GM13976 (cell line): ENCODE measurements at regions not wholly inside any gene's neighbourhood (a gene's known extent, or its start where the extent isn't known, plus 50 kb on each side); places are given as distances from the start of the nearest gene placed in this dataset.

ENCODE experiments used
- DNase-seq: peaks from one replicate; pipeline ENCODE4 v3.0.0; 2012; ENCODE audit warnings: low spot score
- in situ Hi-C: fragments of 300-500 bp; cut with MboI; formaldehyde crosslinking; loops from one replicate; pipeline ENCODE4 v1.12.0; 2022; ENCODE audit warnings: low sequenced_read_pairs, mixed read lengths, inconsistent platforms; ENCODE audit not compliant: unreplicated experiment
- TF ChIP-seq, protein P1 (sequence below): IDR thresholded peaks from 2 replicates; pipeline ENCODE4 v1.5.1; 2012; ENCODE audit warnings: borderline replicate concordance, mild to moderate bottlenecking; ENCODE audit not compliant: insufficient read depth; ENCODE audit errors: extremely low read depth, missing control alignments, control extremely low read depth

GRCh38 chr2:139773720-139774277 lies 993.6 kb upstream of the NXPH2 start:
- no peak for DNase-seq
- in situ Hi-C loops: no loop called here
- TF ChIP-seq, protein P1, sequence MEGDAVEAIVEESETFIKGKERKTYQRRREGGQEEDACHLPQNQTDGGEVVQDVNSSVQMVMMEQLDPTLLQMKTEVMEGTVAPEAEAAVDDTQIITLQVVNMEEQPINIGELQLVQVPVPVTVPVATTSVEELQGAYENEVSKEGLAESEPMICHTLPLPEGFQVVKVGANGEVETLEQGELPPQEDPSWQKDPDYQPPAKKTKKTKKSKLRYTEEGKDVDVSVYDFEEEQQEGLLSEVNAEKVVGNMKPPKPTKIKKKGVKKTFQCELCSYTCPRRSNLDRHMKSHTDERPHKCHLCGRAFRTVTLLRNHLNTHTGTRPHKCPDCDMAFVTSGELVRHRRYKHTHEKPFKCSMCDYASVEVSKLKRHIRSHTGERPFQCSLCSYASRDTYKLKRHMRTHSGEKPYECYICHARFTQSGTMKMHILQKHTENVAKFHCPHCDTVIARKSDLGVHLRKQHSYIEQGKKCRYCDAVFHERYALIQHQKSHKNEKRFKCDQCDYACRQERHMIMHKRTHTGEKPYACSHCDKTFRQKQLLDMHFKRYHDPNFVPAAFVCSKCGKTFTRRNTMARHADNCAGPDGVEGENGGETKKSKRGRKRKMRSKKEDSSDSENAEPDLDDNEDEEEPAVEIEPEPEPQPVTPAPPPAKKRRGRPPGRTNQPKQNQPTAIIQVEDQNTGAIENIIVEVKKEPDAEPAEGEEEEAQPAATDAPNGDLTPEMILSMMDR: no peak

GRCh38 chr2:139769633-139770032 lies 989.4 kb upstream of the NXPH2 start:
- DNase-seq: no peak
- in situ Hi-C loops: no loop called here
- TF ChIP-seq, protein P1: no peak

DNA sequence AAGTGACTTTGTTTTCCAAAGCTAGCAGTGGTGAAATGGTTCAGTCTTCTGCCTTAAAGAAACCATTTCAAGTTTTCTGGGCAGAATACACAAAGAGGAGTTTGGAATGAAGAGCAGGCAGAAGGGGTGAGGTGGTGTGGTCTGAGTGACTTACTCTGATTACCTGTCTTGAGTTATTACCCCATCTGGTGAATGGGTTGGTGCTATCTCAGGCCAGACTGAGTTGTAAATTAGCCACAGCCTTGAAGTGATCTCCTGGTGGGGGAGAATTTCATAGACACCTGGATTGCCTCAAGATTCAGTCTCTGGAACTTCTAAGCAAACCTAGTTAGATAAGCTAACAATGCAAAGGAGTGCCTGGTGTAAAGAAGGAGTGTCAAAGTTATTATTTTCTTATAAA lies 983.5 kb upstream of the NXPH2 start:
- in situ Hi-C loops: no loop called here
- TF ChIP-seq, protein P1: no peak
- DNase-seq: no peak

GRCh38 chr2:139759000-139759505 lies 978.9 kb upstream of the NXPH2 start:
- TF ChIP-seq, protein P1: no peak
- in situ Hi-C loops: no loop called here
- no peak for DNase-seq

DNA sequence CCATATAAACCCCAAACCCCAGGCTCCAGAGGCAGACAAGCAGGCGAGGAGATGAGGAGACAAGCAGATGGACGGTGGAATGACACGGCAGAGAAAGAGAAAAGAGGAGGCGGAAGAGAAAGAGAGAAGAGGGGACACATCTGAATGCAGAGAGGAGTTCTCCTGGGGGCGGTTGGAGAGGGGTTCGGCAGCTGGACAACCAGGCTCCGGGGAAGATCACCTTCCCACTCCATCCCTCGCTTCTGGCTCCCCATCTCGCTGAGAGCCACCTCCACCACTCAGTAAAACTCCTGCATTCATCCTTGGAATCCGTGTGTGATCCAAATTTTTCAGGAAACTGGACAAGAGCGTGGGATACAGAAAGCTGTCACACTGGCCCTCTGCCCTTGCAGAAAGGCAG lies 966.7 kb upstream of the NXPH2 start:
- in situ Hi-C loops: no loop called here
- TF ChIP-seq, protein P1: no peak
- DNase-seq: no peak

- DNase-seq: no peak
- TF ChIP-seq, protein P1: no peak
- in situ Hi-C loops: no loop called here
Observed at GRCh38 chr2:139744273-139744672, 964.1 kb upstream of the NXPH2 start.
